ENCODE measurements at regions not wholly inside any gene's neighbourhood (a gene's known extent, or its start where the extent isn't known, plus 50 kb on each side); places are given as distances from the start of the nearest gene placed in this dataset.

DNA sequence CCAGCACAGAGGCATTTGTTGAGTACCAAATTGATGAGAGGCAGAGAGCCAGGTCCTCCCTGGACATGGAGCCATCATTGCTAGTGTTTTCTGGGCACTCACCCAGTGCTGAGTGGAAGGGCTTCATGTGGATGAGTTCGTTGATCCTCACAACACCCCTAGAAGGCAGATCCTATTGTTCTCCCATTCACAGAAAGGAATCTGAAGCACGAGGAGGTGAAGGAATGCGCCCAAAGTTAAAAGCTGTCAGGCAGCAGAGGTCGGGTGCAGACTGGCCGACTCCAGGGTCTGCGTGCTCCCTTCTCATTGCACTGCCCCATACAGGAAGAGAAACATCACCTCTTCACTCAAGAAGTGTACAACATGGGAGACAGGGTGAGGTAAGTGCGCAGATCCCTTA, 153.5 kb upstream of the TNPO1 start:
- TF ChIP-seq CTCF (conservative IDR thresholded peaks at IDR 0.05; ENCODE audit: low read depth, low read length) = no peak
- no peak for TF ChIP-seq RAD21 (IDR thresholded peaks at IDR 0.05; ENCODE audit: low read length)
- no peak for TF ChIP-seq POLR2A (IDR thresholded peaks at IDR 0.05; ENCODE audit: low read depth, low read length)
- TF ChIP-seq MAZ (IDR thresholded peaks at IDR 0.05; ENCODE audit: borderline replicate concordance, low read depth, low read length) = no peak
- TF ChIP-seq SMC3 (IDR thresholded peaks at IDR 0.05; ENCODE audit: low read depth, low read length) = no peak
- no peak for TF ChIP-seq BHLHE40 (IDR thresholded peaks at IDR 0.05; ENCODE audit: low read depth, low read length)
- TF ChIP-seq MAFK (IDR thresholded peaks at IDR 0.05; ENCODE audit: low read depth, low read length) = no peak
- no peak for TF ChIP-seq NFE2L2 (IDR thresholded peaks at IDR 0.05; ENCODE audit: low read depth, low read length)
- TF ChIP-seq RCOR1 (IDR thresholded peaks at IDR 0.05; ENCODE audit: insufficient replicate concordance, low read length) = no peak
- no peak for TF ChIP-seq CHD1 (IDR thresholded peaks at IDR 0.05; ENCODE audit: low read depth, low read length)
